ENCODE measurements at regions not wholly inside any gene's neighbourhood (a gene's known extent, or its start where the extent isn't known, plus 50 kb on each side); places are given as distances from the start of the nearest gene placed in this dataset.
A peak's percentile ranks its signal among the peaks of the same experiment; 100 is the strongest.

GRCh38 chr6:165891320-165891719 is 228.3 kb upstream of the PDE10A start:
- WGBS, 2 experiments (ENCODE audit: extremely low coverage in 2 of 2, insufficient read length in 1 of 2) = 100% methylated on average over 1 of the region's 5 CpGs; no CpG with 5 or more reads in 1 of the 2 experiments
- no peak overlapping the region for H2AK5ac ChIP-seq (ENCODE audit: low read depth, low read length)
- no peak overlapping the region for H3K56ac ChIP-seq (ENCODE audit: extremely low read depth, insufficient read depth, low read length)
- DNase-seq (no peak), ATAC-seq (ENCODE audit: low read depth) (no peak)
- no peak overlapping the region for H3K9ac ChIP-seq (ENCODE audit: low read depth, low read length)
- peaks cover 2% of the 10 kb centered on the region; the same call in 1 of the 2 replicates for H3K4me1 ChIP-seq (ENCODE audit: control insufficient read depth, insufficient read depth, low read length)
- H3K4ac ChIP-seq (ENCODE audit: low read depth, low read length) = no peak overlapping the region
- no peak overlapping the region for H3K14ac ChIP-seq (replicated peaks; ENCODE audit: low read depth, low read length)
- peaks cover 3% of the 10 kb centered on the region; the same call in 1 of the 2 replicates for H3K36me3 ChIP-seq (ENCODE audit: control insufficient read depth, insufficient read depth, low read length)
- no peak overlapping the region for H4K8ac ChIP-seq (ENCODE audit: low read depth in 2 of 2, low read length in 2 of 2)
- H3K4me3 ChIP-seq (ENCODE audit: insufficient read depth, low read depth, low read length) = no peak overlapping the region
- in situ Hi-C loops (cut with MboI; ENCODE audit: low sequenced_read_pairs) (no loop called here), intact Hi-C loops (cut with micrococcal nuclease) (loop anchor here (2.0 kb wide), 1 partner anchor 115 kb away; no protein-coding TSS in a partner anchor), dilution Hi-C loops (cut with HindIII; ENCODE audit: low sequenced_read_pairs, unreplicated experiment) (loop anchor here (25.0 kb wide), 1 partner anchor 196 kb away; no protein-coding TSS in a partner anchor)
- TF ChIP-seq SMC3 (IDR thresholded peaks at IDR 0.05; ENCODE audit: low read depth, low read length) (0 out of 2 replicates have a peak, but pooled peaks have one; percentile 4), POLR2A (IDR thresholded peaks at IDR 0.05; ENCODE audit: low read depth, low read length) (no peak), MAFK (IDR thresholded peaks at IDR 0.05; ENCODE audit: low read depth, low read length) (no peak), CHD1 (IDR thresholded peaks at IDR 0.05; ENCODE audit: low read depth, low read length) (no peak), MXI1 (IDR thresholded peaks at IDR 0.05; ENCODE audit: borderline replicate concordance, low read depth, low read length) (no peak)
- H4K91ac ChIP-seq (ENCODE audit: insufficient read depth, low read depth, low read length) = no peak overlapping the region
- no peak overlapping the region for H3K23ac ChIP-seq (ENCODE audit: low read depth, low read length)
- H2BK20ac ChIP-seq (ENCODE audit: low read depth, low read length) = no peak overlapping the region
- ChIA-PET CTCF (interaction anchor here (1.0 to 3.7 kb wide), 4 partner anchors 14 to 215 kb away, joined by 3 to 35 read pairs (median 12); no protein-coding TSS in a partner anchor), POLR2A (ENCODE audit: unreplicated experiment) (no interaction called here)
- no peak overlapping the region for H2AK9ac ChIP-seq (replicated peaks; ENCODE audit: low read depth, low read length, poor library complexity)
- BruUV-seq (replicated peaks) = no TSS peak
- H2AFZ ChIP-seq (replicated peaks; ENCODE audit: low read length, poor library complexity) = no peak overlapping the region
- H3K27ac ChIP-seq (ENCODE audit: insufficient read depth, low read length) = no peak overlapping the region
- H3K9me1 ChIP-seq (ENCODE audit: insufficient read depth, low read length) = no peaks in the 10 kb centered on the region; the same call in 1 of the 2 replicates
- no peak overlapping the region for H3K18ac ChIP-seq (ENCODE audit: low read depth, low read length)
- H4K20me1 ChIP-seq (ENCODE audit: insufficient read depth, low read length) = no peaks in the 10 kb centered on the region
- no peak overlapping the region for H2BK5ac ChIP-seq (ENCODE audit: low read depth, low read length, poor library complexity, severe bottlenecking)
- peaks cover 2% of the 10 kb centered on the region; the same call in 1 of the 2 replicates for H3K9me3 ChIP-seq (ENCODE audit: control insufficient read depth, insufficient read depth, low read length)
- no peak overlapping the region for H2BK15ac ChIP-seq (ENCODE audit: low read depth, low read length)
- no peaks in the 10 kb centered on the region for H3K79me1 ChIP-seq (ENCODE audit: low read depth in 1 of 2, low read length in 2 of 2)
- H3K27me3 ChIP-seq (ENCODE audit: control insufficient read depth, insufficient read depth, low read length) = no peaks in the 10 kb centered on the region
- no peak overlapping the region for H2BK120ac ChIP-seq (ENCODE audit: low read depth, low read length)
- H4K5ac ChIP-seq (ENCODE audit: low read depth, low read length) = no peak overlapping the region
- no peak overlapping the region for H3K4me2 ChIP-seq (ENCODE audit: low read depth, low read length)
